GM12865 (cell line): ENCODE measurements at regions not wholly inside any gene's neighbourhood (a gene's known extent, or its start where the extent isn't known, plus 50 kb on each side); places are given as distances from the start of the nearest gene placed in this dataset.

ENCODE experiments used
- DNase-seq: peaks from one replicate; pipeline ENCODE4 v3.0.0; 2010; ENCODE audit warnings: low read depth
- H3K4me3 ChIP-seq: 2 replicates; pipeline ENCODE4 v1.5.1; 2011; ENCODE audit warnings: mild to moderate bottlenecking, low read depth, low read length, control low read depth
- TF ChIP-seq, protein P1 (sequence below): IDR thresholded peaks from 2 replicates; pipeline ENCODE4 v1.5.1; 2011; ENCODE audit warnings: low read length, control low read depth, low read depth, inconsistent platforms; ENCODE audit not compliant: insufficient read depth; ENCODE audit errors: missing control alignments

DNA sequence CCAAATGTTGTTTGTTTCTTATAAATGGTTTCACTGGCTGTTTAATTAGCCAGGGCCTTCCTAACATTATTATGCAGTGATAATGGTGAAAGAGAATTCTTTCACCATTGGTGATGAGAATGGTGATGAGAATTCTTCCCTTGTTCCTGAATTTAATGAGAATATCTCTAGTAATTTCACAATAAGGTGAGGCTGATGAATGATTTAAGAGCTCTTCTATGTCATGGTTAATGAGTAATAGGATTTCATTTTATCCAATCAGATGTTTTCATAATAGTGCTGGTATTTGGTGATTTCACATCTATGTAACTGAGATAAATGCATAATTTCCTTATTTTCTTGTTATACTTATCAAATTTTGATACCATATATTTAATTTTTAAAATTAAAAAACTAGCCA, 535.7 kb upstream of the ZEB2 start:
- H3K4me3 ChIP-seq, result no peak overlapping the region
- no peak for DNase-seq
- TF ChIP-seq, protein P1, sequence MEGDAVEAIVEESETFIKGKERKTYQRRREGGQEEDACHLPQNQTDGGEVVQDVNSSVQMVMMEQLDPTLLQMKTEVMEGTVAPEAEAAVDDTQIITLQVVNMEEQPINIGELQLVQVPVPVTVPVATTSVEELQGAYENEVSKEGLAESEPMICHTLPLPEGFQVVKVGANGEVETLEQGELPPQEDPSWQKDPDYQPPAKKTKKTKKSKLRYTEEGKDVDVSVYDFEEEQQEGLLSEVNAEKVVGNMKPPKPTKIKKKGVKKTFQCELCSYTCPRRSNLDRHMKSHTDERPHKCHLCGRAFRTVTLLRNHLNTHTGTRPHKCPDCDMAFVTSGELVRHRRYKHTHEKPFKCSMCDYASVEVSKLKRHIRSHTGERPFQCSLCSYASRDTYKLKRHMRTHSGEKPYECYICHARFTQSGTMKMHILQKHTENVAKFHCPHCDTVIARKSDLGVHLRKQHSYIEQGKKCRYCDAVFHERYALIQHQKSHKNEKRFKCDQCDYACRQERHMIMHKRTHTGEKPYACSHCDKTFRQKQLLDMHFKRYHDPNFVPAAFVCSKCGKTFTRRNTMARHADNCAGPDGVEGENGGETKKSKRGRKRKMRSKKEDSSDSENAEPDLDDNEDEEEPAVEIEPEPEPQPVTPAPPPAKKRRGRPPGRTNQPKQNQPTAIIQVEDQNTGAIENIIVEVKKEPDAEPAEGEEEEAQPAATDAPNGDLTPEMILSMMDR, result no peak

DNA sequence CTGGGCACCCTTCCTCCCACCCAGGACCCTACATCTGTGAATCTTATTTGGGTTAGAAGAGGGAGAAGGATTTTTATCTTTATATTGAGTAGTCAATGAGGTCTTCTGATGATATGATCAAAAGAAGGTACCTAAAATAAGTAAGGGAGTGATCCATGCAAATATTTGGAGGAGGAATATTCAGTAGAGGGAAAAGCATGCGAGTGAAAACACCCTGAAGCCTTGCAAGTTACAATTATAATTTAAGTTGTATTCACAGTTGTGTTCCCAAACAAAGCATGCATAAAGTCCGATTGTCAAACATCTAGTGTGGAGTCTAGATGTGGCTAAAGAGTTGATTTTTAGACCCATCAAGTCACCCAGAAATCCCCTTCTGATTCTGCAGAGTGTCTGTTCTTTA, 530.2 kb upstream of the ZEB2 start:
- DNase-seq, result no peak
- TF ChIP-seq, protein P1, result no peak
- no peak overlapping the region for H3K4me3 ChIP-seq

DNA sequence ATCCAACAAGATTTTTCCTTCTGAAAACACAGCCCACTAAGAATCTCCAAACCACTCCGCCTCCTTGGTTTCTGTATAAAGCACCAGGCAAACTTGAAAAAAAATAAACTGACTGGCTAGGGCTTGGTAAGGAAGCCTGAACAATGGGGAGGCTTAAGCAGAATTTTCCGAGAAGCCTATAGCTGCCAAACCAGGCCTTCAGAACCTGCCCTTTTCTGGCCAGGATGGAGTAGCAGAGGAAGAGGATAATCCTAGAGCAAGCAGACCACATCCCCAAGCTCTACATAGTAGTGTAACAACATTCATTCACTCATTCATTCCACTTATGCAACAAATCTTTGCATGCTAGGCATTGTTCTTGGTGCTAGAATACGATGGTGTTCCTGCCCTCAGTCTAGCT, 529.6 kb upstream of the ZEB2 start:
- TF ChIP-seq, protein P1, result no peak
- no peak overlapping the region for H3K4me3 ChIP-seq
- DNase-seq, result no peak

DNA sequence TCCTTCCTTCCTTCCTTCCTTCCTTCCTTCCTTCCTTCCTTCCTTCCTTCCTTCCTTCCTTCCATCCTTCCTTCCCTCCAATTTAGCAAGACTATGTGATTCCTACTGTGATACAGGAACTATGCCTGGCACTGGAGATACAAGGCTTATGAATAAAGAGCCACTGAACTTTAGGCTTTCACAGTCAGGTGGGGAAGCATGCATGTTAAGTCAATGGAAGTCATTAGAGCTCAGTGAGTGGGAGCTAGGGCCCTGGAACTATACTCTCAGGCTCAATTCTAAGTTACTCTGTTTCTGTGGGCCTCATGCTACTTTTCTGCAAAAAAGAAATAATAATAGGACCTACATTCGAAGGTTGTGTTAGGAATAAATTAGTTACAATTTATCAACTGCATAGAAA, 527.6 kb upstream of the ZEB2 start:
- no peak overlapping the region for H3K4me3 ChIP-seq
- TF ChIP-seq, protein P1, result no peak
- DNase-seq, result no peak

DNA sequence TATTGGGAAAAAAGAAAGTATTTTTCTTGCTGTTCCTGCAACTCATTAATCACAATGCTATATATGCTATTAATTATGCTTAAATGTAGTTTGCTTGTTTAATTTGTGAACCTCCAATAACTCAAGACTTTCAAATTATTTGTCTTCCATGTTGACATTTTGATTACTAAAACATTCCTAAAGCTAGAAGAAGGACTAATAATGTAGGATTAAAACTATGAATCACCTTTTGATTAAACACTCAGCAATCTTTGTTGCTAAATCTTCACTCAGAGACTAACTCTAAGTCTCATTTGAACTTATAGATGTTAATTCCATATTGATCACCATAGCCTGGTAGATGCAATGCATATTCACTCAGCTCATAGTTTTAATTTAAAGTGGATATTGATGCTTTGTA, 524.6 kb upstream of the ZEB2 start:
- H3K4me3 ChIP-seq, result no peak overlapping the region
- no peak for DNase-seq
- TF ChIP-seq, protein P1, result no peak

DNA sequence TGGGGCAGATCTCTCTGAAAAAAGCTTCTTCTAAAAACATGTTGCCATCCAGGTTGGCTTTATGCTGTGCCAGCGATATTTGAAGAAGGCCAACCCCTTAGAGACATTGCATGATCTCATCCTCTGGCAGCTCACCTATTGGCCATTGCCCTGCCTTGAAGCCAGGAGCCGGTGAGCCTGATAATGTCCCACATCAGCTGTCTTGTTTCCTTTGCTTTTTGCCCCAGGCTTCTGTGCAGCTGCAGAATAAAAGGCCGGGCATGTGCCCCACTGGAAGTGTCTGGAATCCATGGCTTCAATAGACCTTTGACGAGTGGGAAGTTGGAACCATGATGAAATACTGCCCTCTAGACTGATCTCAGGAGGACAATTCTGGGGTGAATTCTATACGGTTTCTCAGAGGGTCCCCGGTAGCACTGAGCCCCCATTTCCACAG, 523.5 kb upstream of the ZEB2 start:
- TF ChIP-seq, protein P1, result no peak
- DNase-seq, result no peak
- no peak overlapping the region for H3K4me3 ChIP-seq

DNA sequence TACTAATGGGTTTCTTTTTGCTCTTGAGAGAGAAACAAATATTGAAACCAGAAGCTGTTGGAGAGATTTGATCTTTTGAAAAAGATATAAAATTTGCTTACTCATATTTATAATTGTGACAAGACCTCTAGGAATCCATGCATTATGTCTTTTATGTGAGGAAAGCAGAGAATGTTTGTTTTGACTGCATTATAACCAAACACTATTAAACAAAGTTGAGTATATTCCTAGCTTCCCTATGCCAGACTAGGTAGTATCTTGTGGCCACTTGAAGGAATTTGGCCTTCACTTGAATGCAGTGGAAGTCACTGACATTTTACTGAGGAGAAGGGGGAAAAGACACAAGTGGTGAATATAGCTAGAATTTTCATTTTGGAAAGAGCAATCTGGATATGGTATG, 521.8 kb upstream of the ZEB2 start:
- TF ChIP-seq, protein P1, result no peak
- no peak for DNase-seq
- H3K4me3 ChIP-seq, result no peak overlapping the region
